Nephron (organoid): ENCODE measurements at regions not wholly inside any gene's neighbourhood (a gene's known extent, or its start where the extent isn't known, plus 50 kb on each side); places are given as distances from the start of the nearest gene placed in this dataset.

Source experiments
- H3K27ac Mint-ChIP-seq, 3 experiments: 2 replicates each; pipeline ENCODE4 v1.8.0; 2020; ENCODE audit warnings: mixed read lengths in 3 of 3, mild to moderate bottlenecking in 2 of 3, moderate library complexity in 1 of 3
- H3K27me3 Mint-ChIP-seq: 2 replicates; pipeline ENCODE4 v1.8.0; 2021; ENCODE audit warnings: low read depth, mild to moderate bottlenecking, moderate library complexity, mixed read lengths
- H3K36me3 Mint-ChIP-seq: 2 replicates; pipeline ENCODE4 v1.8.0; 2020; ENCODE audit warnings: low read depth, mixed read lengths
- H3K4me1 Mint-ChIP-seq: 2 replicates; pipeline ENCODE4 v1.8.0; 2020; ENCODE audit warnings: mixed read lengths
- H3K4me3 Mint-ChIP-seq, 3 experiments: 2 replicates each; pipeline ENCODE4 v1.8.0; 2020; ENCODE audit warnings: mild to moderate bottlenecking in 3 of 3, mixed read lengths in 3 of 3, moderate library complexity in 2 of 3
- H3K9me3 Mint-ChIP-seq: 2 replicates; pipeline ENCODE4 v1.8.0; 2020; ENCODE audit warnings: mixed read lengths
- CTCF ChIP-seq, 3 experiments: fragments of 200-600 bp; sonication (generic); IDR thresholded peaks; one replicate each; pipeline ENCODE4 v1.5.0; 2021; ENCODE audit warnings: antibody characterized with exemption in 3 of 3; ENCODE audit not compliant: unreplicated experiment in 3 of 3

- H3K36me3 Mint-ChIP-seq = no peaks in the 10 kb centered on the region
- TF ChIP-seq CTCF (IDR thresholded peaks at IDR 0.05; ENCODE audit: unreplicated experiment in 3 of 3) = no peak
- no peak overlapping the region for H3K4me3 Mint-ChIP-seq
- H3K27me3 Mint-ChIP-seq = no peaks in the 10 kb centered on the region
- no peaks in the 10 kb centered on the region for H3K9me3 Mint-ChIP-seq
- H3K4me1 Mint-ChIP-seq = peaks cover 11% of the 10 kb centered on the region
- no peak overlapping the region for H3K27ac Mint-ChIP-seq
These were observed 51.9 kb upstream of the TMEM163 start for GRCh38 chr2:134770702-134771101.

GRCh38 chr2:134771313-134771801, 52.6 kb upstream of the TMEM163 start:
- TF ChIP-seq CTCF (IDR thresholded peaks at IDR 0.05; ENCODE audit: unreplicated experiment in 3 of 3) = no peak
- H3K27ac Mint-ChIP-seq = no peak overlapping the region

GRCh38 chr2:134772493-134773169, 53.8 kb upstream of the TMEM163 start:
- no peak for TF ChIP-seq CTCF (IDR thresholded peaks at IDR 0.05; ENCODE audit: unreplicated experiment in 3 of 3)
- no peaks in the 10 kb centered on the region for H3K36me3 Mint-ChIP-seq
- no peaks in the 10 kb centered on the region for H3K27me3 Mint-ChIP-seq
- no peaks in the 10 kb centered on the region for H3K9me3 Mint-ChIP-seq
- no peak overlapping the region for H3K4me3 Mint-ChIP-seq
- no peak overlapping the region for H3K27ac Mint-ChIP-seq
- peaks cover 17% of the 10 kb centered on the region for H3K4me1 Mint-ChIP-seq

More at GRCh38 chr2:134771313-134771801, 52.6 kb upstream of the TMEM163 start:
- Mint-ChIP-seq H3K27me3 (no peaks in the 10 kb centered on the region), H3K36me3 (no peaks in the 10 kb centered on the region), H3K4me1 (peaks cover 11% of the 10 kb centered on the region), H3K4me3 (no peak overlapping the region), H3K9me3 (no peaks in the 10 kb centered on the region)

GRCh38 chr2:134773335-134773734, 54.5 kb upstream of the TMEM163 start:
- H3K4me3 Mint-ChIP-seq = no peak overlapping the region
- H3K4me1 Mint-ChIP-seq = peaks cover 17% of the 10 kb centered on the region
- H3K36me3 Mint-ChIP-seq = no peaks in the 10 kb centered on the region
- no peaks in the 10 kb centered on the region for H3K9me3 Mint-ChIP-seq
- no peaks in the 10 kb centered on the region for H3K27me3 Mint-ChIP-seq
- no peak overlapping the region for H3K27ac Mint-ChIP-seq
- no peak for TF ChIP-seq CTCF (IDR thresholded peaks at IDR 0.05; ENCODE audit: unreplicated experiment in 3 of 3)

- Mint-ChIP-seq H3K4me1 (peaks cover 17% of the 10 kb centered on the region), H3K27me3 (no peaks in the 10 kb centered on the region), H3K9me3 (no peaks in the 10 kb centered on the region), H3K27ac (no peak overlapping the region), H3K4me3 (no peak overlapping the region), H3K36me3 (no peaks in the 10 kb centered on the region)
- TF ChIP-seq CTCF (IDR thresholded peaks at IDR 0.05; ENCODE audit: unreplicated experiment in 3 of 3) = no peak
These were observed 55.3 kb upstream of the TMEM163 start for GRCh38 chr2:134773759-134774742.
